ENCODE measurements at regions not wholly inside any gene's neighbourhood (a gene's known extent, or its start where the extent isn't known, plus 50 kb on each side); places are given as distances from the start of the nearest gene placed in this dataset.

DNA sequence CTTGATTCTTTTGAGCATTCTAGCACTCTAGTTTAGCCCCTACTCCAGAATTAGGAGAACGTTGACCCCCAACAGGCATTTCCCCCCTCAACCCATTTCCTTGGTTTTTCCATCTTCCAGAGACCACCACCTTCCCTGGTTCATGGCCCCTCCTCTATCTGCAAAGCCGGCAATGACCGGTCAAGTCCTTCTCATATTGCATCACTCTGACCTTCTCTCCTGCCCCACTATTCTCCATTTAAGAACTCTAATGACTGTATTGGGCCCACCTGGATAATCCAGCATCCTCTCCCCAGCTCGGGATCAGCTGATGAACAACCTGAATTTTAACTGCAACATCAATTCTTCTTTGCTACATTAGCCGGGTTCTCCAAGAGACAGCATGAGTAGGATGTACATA, 437.4 kb downstream of the NPHP4 start:
- Histone ChIP-seq H3K27me3 (replicated peaks in 1 of 4; ENCODE audit: control extremely low read depth in 1 of 4, control insufficient read depth in 3 of 4, insufficient read depth in 4 of 4, low read length in 3 of 4) (no peaks in the 10 kb centered on the region), H3K9ac (ENCODE audit: low read length) (no peak overlapping the region), H3K4me1 (ENCODE audit: control insufficient read depth in 2 of 2, insufficient read depth in 2 of 2, low read length in 2 of 2) (no peaks in the 10 kb centered on the region), H3K4me2 (replicated peaks; ENCODE audit: low read depth, low read length, poor library complexity, severe bottlenecking) (no peak overlapping the region), H3K9me3 (ENCODE audit: control extremely low read depth in 1 of 3, control insufficient read depth in 2 of 3, insufficient read depth in 1 of 3, low read length in 2 of 3) (peaks cover 0 to 11% (median 3%) of the 10 kb centered on the region in 3 donors), H2AFZ (ENCODE audit: insufficient read depth, low read depth, low read length, poor library complexity, severe bottlenecking) (no peak overlapping the region), H3K79me2 (ENCODE audit: control insufficient read depth, insufficient read depth, low read length) (no peaks in the 10 kb centered on the region), H3K4me3 (ENCODE audit: control extremely low read depth in 1 of 5, extremely low read depth in 1 of 5, insufficient read depth in 1 of 5, low read depth in 2 of 5, low read length in 4 of 5) (no peak overlapping the region), H3K36me3 (replicated peaks in 1 of 2; ENCODE audit: control extremely low read depth in 1 of 2, control insufficient read depth in 1 of 2, extremely low read depth in 1 of 2, insufficient read depth in 2 of 2, low read length in 1 of 2) (no peaks in the 10 kb centered on the region), H4K20me1 (ENCODE audit: control insufficient read depth, insufficient read depth, low read length, poor library complexity, severe bottlenecking) (no peaks in the 10 kb centered on the region), H3K27ac (ENCODE audit: low read length in 2 of 2) (no peak overlapping the region)
- peaks cover 7% of the 10 kb centered on the region for H3K27me3 Mint-ChIP-seq
- TF ChIP-seq, protein P1, sequence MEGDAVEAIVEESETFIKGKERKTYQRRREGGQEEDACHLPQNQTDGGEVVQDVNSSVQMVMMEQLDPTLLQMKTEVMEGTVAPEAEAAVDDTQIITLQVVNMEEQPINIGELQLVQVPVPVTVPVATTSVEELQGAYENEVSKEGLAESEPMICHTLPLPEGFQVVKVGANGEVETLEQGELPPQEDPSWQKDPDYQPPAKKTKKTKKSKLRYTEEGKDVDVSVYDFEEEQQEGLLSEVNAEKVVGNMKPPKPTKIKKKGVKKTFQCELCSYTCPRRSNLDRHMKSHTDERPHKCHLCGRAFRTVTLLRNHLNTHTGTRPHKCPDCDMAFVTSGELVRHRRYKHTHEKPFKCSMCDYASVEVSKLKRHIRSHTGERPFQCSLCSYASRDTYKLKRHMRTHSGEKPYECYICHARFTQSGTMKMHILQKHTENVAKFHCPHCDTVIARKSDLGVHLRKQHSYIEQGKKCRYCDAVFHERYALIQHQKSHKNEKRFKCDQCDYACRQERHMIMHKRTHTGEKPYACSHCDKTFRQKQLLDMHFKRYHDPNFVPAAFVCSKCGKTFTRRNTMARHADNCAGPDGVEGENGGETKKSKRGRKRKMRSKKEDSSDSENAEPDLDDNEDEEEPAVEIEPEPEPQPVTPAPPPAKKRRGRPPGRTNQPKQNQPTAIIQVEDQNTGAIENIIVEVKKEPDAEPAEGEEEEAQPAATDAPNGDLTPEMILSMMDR (IDR thresholded peaks at IDR 0.05) = no peak
- TF ChIP-seq EZH2 (IDR thresholded peaks at IDR 0.05; ENCODE audit: borderline replicate concordance, insufficient read depth, low read depth, low read length, poor library complexity, severe bottlenecking) = no peak
- ChIA-PET POLR2A (no interaction called here), CTCF (no interaction called here)
- peaks cover 7% of the 10 kb centered on the region for H3K9me3 Mint-ChIP-seq (ENCODE audit: insufficient read depth)
- H3K27ac Mint-ChIP-seq = no peak overlapping the region
- WGBS (ENCODE audit: insufficient coverage) = 89% methylated on average over 3 of the region's 5 CpGs
- no peaks in the 10 kb centered on the region for H3K4me1 Mint-ChIP-seq
- no peak for ATAC-seq (ENCODE audit: low read depth)
- DNase-seq = no peak
- H3K4me3 Mint-ChIP-seq = no peak overlapping the region
- intact Hi-C loops (cut with micrococcal nuclease) = no loop called here

DNA sequence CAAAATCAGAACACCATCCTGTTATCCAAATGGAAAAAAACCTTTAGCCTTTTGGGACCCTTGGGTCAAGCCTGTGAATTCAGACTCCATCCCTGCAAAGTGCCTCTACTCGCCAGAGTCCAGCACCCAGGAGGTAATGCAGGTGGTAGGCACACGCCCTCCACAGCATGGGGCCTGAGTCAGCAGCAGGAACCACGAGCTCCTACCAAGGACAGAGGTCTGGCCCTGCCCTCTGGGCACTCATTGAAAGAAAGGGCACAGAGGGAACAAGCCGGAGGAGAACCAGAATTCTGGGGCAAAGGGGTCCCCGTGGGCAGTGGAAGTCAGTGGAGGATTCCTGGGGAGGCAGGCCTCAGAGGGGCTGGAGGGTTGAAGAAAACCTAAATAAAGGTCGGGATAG, 438.1 kb downstream of the NPHP4 start:
- CTCF ChIA-PET = no interaction called here
- H4K20me1 ChIP-seq (ENCODE audit: control insufficient read depth, insufficient read depth, low read length, poor library complexity, severe bottlenecking) = no peaks in the 10 kb centered on the region
- H3K27me3 Mint-ChIP-seq = peaks cover 7% of the 10 kb centered on the region
- no peaks in the 10 kb centered on the region for H3K4me1 ChIP-seq (ENCODE audit: control insufficient read depth in 2 of 2, insufficient read depth in 2 of 2, low read length in 2 of 2)
- H3K27ac Mint-ChIP-seq = no peak overlapping the region
- DNase-seq = no peak
- H3K27ac ChIP-seq (ENCODE audit: low read length in 2 of 2) = no peak overlapping the region
- H3K27me3 ChIP-seq (replicated peaks in 1 of 4; ENCODE audit: control extremely low read depth in 1 of 4, control insufficient read depth in 3 of 4, insufficient read depth in 4 of 4, low read length in 3 of 4) = no peaks in the 10 kb centered on the region
- H3K4me1 Mint-ChIP-seq = no peaks in the 10 kb centered on the region
- no peaks in the 10 kb centered on the region for H3K79me2 ChIP-seq (ENCODE audit: control insufficient read depth, insufficient read depth, low read length)
- no peak for ATAC-seq (ENCODE audit: low read depth)
- POLR2A ChIA-PET = no interaction called here
- no peaks in the 10 kb centered on the region for H3K36me3 ChIP-seq (replicated peaks in 1 of 2; ENCODE audit: control extremely low read depth in 1 of 2, control insufficient read depth in 1 of 2, extremely low read depth in 1 of 2, insufficient read depth in 2 of 2, low read length in 1 of 2)
- TF ChIP-seq, protein P1 (IDR thresholded peaks at IDR 0.05) = no peak
- no peak for TF ChIP-seq EZH2 (IDR thresholded peaks at IDR 0.05; ENCODE audit: borderline replicate concordance, insufficient read depth, low read depth, low read length, poor library complexity, severe bottlenecking)
- no peak overlapping the region for H3K4me3 Mint-ChIP-seq
- no peak overlapping the region for H3K4me2 ChIP-seq (replicated peaks; ENCODE audit: low read depth, low read length, poor library complexity, severe bottlenecking)
- H3K9me3 ChIP-seq (ENCODE audit: control extremely low read depth in 1 of 3, control insufficient read depth in 2 of 3, insufficient read depth in 1 of 3, low read length in 2 of 3) = peaks cover 0 to 11% (median 3%) of the 10 kb centered on the region in 3 donors
- H3K4me3 ChIP-seq (ENCODE audit: control extremely low read depth in 1 of 5, extremely low read depth in 1 of 5, insufficient read depth in 1 of 5, low read depth in 2 of 5, low read length in 4 of 5) = no peak overlapping the region
- 82% methylated on average over 4 of the region's 6 CpGs for WGBS (ENCODE audit: insufficient coverage)
- H3K9ac ChIP-seq (ENCODE audit: low read length) = no peak overlapping the region
- intact Hi-C loops (cut with micrococcal nuclease) = no loop called here
- peaks cover 7% of the 10 kb centered on the region for H3K9me3 Mint-ChIP-seq (ENCODE audit: insufficient read depth)
- H2AFZ ChIP-seq (ENCODE audit: insufficient read depth, low read depth, low read length, poor library complexity, severe bottlenecking) = no peak overlapping the region
